ENCODE measurements at regions not wholly inside any gene's neighbourhood (a gene's known extent, or its start where the extent isn't known, plus 50 kb on each side); places are given as distances from the start of the nearest gene placed in this dataset.

GRCh38 chr1:222247081-222247480 is 300.8 kb downstream of the HHIPL2 start:
- no peak for DNase-seq (ENCODE audit: extremely low read depth, low read depth)

DNA sequence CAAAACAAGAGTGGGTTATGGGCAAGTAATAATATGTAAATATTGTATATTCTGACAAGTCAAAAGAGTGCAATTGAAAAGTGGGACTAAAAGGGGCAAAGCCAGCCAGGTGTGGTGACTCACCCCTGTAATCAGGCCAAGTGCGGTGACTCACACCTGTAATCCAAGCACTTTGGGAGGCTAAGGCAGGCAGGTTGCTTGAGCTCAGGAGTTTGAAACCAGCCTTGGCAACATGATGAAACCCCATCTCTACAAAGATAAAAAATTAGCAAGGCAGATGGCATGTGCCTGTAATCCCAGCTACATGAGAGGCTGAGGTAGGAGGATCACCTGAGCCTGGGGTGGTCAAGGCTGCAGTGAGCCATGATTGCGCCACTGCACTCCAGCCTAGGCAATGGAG is 304.0 kb downstream of the HHIPL2 start:
- no peak for DNase-seq (ENCODE audit: extremely low read depth, low read depth)

- DNase-seq (ENCODE audit: extremely low read depth, low read depth), result no peak
These were observed 305.4 kb downstream of the HHIPL2 start for GRCh38 chr1:222242492-222242891.

DNA sequence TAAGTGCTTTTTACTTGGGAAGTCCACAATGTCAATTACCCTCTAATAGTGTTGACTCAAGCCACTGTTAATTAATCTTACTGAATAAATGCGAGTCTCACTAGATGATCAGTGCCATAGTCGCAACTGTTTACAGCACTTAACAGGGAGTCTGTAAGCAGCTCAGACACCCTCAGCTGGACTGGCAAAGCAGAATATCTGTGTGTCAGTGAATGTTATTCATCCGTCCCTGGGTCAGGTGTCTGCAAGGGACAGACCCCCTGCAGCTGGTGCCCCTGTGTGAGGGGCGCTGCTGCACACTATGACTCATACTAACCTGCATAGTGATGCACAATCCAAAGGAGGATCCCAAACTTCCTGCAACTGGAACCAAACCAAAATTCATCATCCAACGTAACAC is 306.5 kb downstream of the HHIPL2 start:
- DNase-seq (ENCODE audit: extremely low read depth, low read depth), result no peak

GRCh38 chr1:222240536-222241181 is 307.2 kb downstream of the HHIPL2 start:
- no peak for DNase-seq (ENCODE audit: extremely low read depth, low read depth)

DNA sequence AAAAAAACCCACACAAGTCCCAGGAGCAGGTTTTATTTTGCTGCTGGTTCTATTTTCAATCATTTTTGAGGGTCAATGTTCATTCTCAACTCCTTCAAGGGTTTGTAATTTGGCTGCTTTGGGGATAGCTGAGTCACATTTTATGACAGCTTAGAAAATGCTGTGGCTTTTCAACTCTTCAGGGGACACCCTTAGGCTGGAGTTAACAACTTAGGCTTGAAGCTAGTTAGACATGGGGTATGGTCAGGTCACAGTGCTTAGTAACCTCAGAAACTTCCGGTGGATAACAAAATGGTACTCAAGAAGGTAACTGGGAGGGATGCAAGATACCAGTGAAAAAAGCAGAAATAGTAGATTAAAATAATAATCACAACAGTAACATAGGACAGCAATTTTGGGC is 308.8 kb downstream of the HHIPL2 start:
- DNase-seq (ENCODE audit: extremely low read depth, low read depth), result no peak

GRCh38 chr1:222234351-222234750 is 313.6 kb downstream of the HHIPL2 start:
- no peak for DNase-seq (ENCODE audit: extremely low read depth, low read depth)

DNA sequence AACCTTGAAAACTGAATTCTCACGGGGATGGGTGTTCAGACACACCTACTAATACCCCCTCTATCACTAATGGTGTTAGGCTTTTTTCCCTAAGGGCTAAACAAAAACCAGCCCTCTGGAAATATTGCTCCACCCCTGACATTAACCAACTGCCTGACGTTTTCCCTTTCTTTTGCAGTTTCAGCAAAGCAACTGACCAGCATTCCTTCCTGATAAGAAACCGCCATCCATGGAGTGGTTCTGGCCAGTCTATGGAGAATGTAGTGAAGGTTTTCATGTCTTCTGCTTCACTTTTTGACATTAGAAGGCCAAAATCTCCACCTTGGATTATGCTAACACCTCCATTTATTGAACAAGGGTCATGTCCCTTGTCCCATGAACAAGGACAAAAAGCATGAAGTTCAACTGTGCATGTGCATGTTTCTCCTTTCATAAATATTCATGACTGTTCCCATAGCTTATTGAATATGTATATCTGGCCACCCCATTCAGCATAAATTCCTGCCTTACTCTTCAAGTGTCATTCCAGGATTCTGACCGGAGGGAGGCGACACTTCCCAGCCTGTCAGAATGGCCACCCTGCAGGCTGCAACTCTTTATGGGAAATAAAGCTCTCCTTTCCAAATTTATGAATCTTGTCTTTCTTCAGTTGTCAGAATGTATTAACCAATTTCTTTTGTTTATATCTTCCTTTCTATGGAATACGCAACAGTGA is 314.3 kb downstream of the HHIPL2 start:
- DNase-seq (ENCODE audit: extremely low read depth, low read depth), result no peak

DNA sequence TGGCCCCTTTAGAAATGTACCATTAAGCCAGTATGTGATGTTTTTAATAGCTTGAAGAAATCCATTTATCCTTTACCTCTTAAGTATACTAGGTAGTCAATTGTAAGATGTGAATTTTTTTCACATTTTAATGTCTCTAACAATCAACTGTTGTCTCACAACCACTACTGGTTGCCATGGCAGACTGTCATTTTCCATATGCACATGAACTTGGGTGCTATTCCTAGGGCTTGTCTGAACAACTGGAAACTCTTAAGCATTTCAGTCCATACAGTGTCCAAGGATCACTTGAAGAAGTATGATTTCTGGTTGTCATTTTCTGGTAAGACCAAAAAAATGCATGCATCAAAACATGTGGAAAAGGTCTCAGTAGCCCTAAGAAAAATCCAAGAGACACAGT is 315.1 kb downstream of the HHIPL2 start:
- no peak for DNase-seq (ENCODE audit: extremely low read depth, low read depth)

DNA sequence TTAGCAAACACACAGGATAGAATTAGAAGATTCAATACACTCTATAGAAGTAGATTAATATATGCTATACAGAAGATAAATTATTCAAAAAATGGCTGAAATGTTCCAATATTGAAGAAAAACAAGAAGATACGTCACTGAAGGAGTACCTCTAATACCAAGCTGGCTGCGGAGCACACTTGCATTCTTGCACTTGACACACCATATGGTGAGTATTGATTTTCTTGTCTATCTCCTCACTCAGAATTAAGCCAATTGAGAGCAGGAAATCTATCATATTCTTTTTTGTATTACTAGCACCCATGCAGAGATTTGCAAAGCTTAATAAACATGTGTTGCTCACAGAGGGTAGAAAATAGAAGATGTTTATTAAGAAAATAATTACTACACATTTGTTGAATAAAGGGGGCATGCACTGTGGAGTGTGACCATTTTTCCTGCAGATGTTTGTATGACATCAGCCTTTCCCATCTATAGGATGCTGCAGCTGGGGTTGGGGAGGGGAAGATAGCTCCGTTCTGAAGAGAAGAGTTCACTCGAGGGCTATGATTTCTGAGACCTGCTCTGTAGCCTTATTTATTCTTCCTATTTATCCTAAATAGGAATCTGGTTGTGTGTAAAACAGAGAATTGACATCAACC is 318.1 kb downstream of the HHIPL2 start:
- no peak for DNase-seq (ENCODE audit: extremely low read depth, low read depth)

DNA sequence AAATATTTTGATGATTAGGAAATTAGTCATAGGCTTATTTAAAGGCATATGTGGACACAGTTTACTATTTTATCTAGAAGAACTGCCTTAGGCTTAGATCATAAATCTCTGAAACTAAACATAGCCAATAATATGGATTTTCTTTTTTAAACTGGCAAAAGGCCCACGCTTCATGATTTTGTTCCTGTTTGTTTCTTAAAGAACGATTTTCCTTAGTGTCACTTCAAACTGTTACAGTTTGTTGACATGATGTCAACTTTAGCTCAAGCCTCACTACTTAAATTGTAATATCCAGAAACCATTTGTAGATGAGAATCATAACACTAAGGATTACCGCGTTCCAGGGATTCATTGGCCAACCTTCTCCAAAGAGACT is 322.6 kb downstream of the HHIPL2 start:
- DNase-seq (ENCODE audit: extremely low read depth, low read depth), result no peak

- DNase-seq (ENCODE audit: extremely low read depth, low read depth), result no peak
These were observed 323.1 kb downstream of the HHIPL2 start for GRCh38 chr1:222224636-222225315.

DNA sequence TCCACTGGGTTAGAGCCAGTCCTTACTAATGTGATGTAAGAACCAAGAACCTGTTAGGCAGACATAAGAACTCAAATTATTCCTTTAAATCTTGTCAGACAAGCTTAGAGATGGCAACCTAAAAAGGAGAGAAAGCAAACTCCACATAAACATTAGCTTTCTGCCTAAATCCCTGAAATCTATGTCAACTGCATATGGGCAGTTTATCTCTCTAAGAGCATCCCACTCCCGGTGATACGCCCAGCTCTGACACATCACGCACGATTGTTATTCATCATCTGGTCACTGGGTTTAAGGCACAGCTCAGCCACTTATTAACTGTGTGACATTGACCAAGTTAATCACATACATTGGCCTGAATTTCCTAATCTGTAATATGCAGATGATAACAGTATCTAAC is 323.7 kb downstream of the HHIPL2 start:
- no peak for DNase-seq (ENCODE audit: extremely low read depth, low read depth)

DNA sequence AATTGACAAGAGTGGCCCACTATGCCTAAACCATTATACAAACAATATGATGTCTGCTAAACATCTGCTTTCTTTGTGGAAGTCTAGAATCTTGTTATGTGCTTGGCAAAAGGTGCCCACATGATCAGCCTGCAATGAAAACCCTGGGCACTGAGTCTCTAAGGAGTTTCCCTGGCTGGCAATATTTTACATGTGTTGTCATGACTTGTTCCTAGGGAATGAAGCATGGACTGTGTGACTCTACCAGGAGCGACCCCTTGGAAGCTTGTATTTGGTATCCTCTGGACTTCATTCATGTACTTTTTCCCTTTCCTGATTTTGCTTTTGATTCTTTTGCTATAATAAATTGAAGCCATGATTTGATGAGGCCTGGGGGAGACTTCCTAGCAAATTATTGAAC is 324.9 kb downstream of the HHIPL2 start:
- DNase-seq (ENCODE audit: extremely low read depth, low read depth), result no peak

GRCh38 chr1:222216255-222216754 is 331.6 kb downstream of the HHIPL2 start:
- no peak for DNase-seq (ENCODE audit: extremely low read depth, low read depth)

DNA sequence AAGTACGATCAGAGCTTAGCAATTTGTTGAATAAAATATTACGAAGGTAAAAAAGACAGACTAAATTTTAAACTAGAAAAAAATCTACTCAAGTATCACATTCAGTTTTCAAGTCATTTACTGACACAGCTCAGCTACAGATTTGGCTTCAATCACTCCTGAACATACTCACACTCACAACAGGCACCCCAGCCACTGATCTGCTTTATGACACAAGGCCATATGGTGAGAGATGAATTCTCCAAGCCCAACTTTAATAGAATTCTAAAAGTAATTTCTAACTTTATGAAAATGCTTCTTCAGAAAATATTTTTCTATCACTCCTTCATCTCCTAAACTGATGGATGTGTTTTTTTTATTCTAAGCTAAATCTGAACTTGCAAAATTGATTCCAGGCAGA is 337.1 kb downstream of the HHIPL2 start:
- no peak for DNase-seq (ENCODE audit: extremely low read depth, low read depth)

DNA sequence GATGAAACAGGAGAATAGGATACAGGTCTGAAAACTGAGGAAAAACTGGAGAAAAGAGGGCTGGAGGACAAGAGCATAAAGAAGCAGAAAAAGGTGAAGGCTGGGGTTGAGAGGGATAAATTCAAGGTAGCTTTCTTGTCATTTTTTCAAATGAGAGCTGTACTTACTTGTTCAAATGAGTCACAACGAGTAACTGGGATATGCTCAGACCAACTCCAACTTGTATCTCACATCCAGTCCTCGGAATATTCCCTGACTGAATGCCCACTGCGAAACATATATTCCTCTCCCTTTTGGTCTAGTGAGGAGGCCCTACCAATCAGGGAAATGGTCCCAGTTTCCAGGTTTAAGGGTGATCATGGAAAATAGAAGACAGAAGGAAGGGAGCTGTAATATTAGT is 343.4 kb downstream of the HHIPL2 start:
- DNase-seq (ENCODE audit: extremely low read depth, low read depth), result no peak

DNA sequence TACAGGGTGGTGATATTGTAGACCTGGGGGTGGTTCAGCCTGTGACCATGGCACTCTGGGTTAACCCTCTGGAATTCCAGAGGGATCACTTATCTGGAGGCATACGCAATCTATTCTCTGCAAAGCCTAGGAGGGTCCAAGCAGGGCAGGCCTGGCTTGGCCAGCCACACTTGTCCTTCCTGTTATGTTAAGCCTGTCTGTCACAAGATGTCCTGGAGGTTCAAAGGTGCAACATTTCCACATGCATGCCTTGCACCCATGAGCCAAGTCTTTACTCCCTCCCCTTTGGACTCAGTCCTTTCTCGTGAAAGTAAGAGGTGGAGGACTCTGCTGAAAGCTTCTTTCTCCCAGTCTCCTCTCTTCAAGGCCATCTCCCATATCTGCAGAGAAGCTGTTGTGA is 345.1 kb downstream of the HHIPL2 start:
- no peak for DNase-seq (ENCODE audit: extremely low read depth, low read depth)

DNA sequence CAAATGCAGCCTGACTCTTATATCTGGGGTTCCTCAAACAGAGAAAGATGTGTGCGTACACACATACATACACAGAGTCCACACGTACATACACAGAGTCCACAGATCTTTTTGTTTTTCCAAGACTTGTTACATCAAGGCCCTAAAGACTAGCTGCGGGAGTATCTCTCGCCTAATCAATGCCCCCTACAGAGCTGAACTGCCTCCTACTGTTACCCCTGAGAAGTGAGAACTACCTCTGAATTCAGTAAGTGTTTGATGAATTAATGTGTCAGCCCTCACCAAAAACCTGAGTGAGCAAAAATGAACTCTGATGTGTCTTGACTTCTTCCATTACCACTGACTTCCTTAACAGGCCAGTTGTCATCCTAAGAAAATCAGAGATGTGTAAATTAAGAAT is 351.2 kb downstream of the HHIPL2 start:
- DNase-seq (ENCODE audit: extremely low read depth, low read depth), result no peak

GRCh38 chr1:222196288-222196687 is 351.6 kb downstream of the HHIPL2 start:
- DNase-seq (ENCODE audit: extremely low read depth, low read depth), result no peak

- no peak for DNase-seq (ENCODE audit: extremely low read depth, low read depth)
These were observed 352.0 kb downstream of the HHIPL2 start for GRCh38 chr1:222195857-222196256.

All from NCI-H460 (cell line).